ENCODE measurements at regions not wholly inside any gene's neighbourhood (a gene's known extent, or its start where the extent isn't known, plus 50 kb on each side); places are given as distances from the start of the nearest gene placed in this dataset.

DNA sequence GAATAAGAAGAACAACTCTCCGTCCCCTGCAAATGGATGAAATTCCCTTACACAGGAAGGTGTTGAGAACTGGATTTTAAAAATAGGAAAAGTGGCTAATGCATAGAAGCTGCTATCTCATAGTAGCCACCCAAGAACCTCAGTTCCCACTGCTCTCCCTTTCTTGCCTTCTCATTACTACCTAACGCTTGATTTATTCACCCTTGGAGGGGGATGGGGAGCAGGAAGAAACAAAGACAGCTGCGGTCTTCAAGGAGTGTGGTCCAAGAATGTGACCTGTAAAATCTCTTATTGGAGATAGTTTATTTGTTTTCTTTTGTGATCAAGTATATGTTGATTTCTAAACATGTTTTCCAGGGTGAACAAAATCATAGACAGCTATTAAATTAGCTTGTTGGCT lies 274.1 kb upstream of the CTNNB1 start:
- CTCF ChIA-PET, result no interaction called here
- H3K4me1 Mint-ChIP-seq, result peaks cover 9% of the 10 kb centered on the region
- POLR2A ChIA-PET, result no interaction called here

DNA sequence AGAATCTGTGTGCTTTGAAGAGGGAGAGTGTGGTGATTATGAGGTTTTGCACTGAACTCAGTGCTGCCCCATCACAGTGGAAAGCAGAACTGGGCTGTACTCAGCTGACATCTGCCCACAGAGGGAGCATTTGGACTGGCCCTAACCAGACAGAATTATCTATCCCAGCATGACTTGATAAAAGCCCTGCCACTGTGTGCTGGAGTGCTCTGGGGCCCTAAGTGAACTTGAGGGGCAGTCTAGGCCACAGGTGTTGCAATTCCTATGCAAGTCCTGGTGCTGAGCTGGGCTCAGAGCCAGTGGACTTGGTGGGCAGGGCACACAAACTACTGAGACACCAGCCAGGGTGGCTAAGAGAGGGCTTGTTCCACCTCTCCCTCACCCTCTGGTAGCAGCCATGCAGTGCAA lies 269.2 kb upstream of the CTNNB1 start:
- Mint-ChIP-seq H3K27ac (no peak overlapping the region), H3K9me3 (peaks cover 11% of the 10 kb centered on the region), H3K27me3 (peaks cover 11% of the 10 kb centered on the region), H3K4me1 (peaks cover 3% of the 10 kb centered on the region), H3K4me3 (no peak overlapping the region), H3K36me3 (ENCODE audit: low read depth) (no peaks in the 10 kb centered on the region)
- intact Hi-C loops (cut with micrococcal nuclease), result no loop called here
- DNase-seq (no peak), ATAC-seq (ENCODE audit: low read depth) (peak; percentile 28)
- TF ChIP-seq, protein P1, sequence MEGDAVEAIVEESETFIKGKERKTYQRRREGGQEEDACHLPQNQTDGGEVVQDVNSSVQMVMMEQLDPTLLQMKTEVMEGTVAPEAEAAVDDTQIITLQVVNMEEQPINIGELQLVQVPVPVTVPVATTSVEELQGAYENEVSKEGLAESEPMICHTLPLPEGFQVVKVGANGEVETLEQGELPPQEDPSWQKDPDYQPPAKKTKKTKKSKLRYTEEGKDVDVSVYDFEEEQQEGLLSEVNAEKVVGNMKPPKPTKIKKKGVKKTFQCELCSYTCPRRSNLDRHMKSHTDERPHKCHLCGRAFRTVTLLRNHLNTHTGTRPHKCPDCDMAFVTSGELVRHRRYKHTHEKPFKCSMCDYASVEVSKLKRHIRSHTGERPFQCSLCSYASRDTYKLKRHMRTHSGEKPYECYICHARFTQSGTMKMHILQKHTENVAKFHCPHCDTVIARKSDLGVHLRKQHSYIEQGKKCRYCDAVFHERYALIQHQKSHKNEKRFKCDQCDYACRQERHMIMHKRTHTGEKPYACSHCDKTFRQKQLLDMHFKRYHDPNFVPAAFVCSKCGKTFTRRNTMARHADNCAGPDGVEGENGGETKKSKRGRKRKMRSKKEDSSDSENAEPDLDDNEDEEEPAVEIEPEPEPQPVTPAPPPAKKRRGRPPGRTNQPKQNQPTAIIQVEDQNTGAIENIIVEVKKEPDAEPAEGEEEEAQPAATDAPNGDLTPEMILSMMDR (IDR thresholded peaks at IDR 0.05), result no peak
- ChIA-PET CTCF (no interaction called here), POLR2A (no interaction called here)

More for the DNA sequence above, 274.1 kb upstream of the CTNNB1 start:
- H3K4me3 Mint-ChIP-seq, result no peak overlapping the region
- no peaks in the 10 kb centered on the region for H3K9me3 Mint-ChIP-seq
- ATAC-seq (ENCODE audit: low read depth) (no peak), DNase-seq (no peak)
- TF ChIP-seq, protein P1 (IDR thresholded peaks at IDR 0.05), result no peak
- intact Hi-C loops (cut with micrococcal nuclease), result no loop called here
- no peaks in the 10 kb centered on the region for H3K36me3 Mint-ChIP-seq (ENCODE audit: low read depth)
- H3K27ac Mint-ChIP-seq, result no peak overlapping the region
- peaks cover 10% of the 10 kb centered on the region for H3K27me3 Mint-ChIP-seq

DNA sequence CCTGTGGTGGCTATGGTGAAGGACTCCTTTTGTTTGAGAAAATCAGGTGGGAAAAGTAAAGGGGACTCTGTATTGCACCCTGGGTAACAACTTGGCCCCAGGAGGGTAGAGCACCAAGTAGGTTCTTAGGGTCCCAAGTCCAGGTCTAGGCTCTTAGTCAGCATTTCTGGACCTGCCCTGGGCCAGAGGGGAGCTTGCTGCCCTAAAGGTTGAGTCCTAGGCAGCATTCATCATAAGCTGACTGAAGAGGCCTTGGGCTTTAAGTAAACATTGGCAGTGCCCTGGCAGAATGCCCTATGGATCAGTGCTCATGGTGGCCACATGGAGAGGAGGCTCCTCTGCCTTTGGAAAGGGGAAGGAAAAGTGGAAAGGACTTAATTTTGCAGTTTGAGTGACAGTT lies 268.5 kb upstream of the CTNNB1 start:
- intact Hi-C loops (cut with micrococcal nuclease), result no loop called here
- H3K36me3 Mint-ChIP-seq (ENCODE audit: low read depth), result no peaks in the 10 kb centered on the region
- H3K27me3 Mint-ChIP-seq, result peaks cover 11% of the 10 kb centered on the region
- DNase-seq (no peak), ATAC-seq (ENCODE audit: low read depth) (no peak)
- POLR2A ChIA-PET, result no interaction called here
- no peak overlapping the region for H3K27ac Mint-ChIP-seq
- CTCF ChIA-PET, result no interaction called here
- TF ChIP-seq, protein P1 (IDR thresholded peaks at IDR 0.05), result no peak
- H3K4me1 Mint-ChIP-seq, result peaks cover 3% of the 10 kb centered on the region
- H3K9me3 Mint-ChIP-seq, result peaks cover 11% of the 10 kb centered on the region
- H3K4me3 Mint-ChIP-seq, result no peak overlapping the region

DNA sequence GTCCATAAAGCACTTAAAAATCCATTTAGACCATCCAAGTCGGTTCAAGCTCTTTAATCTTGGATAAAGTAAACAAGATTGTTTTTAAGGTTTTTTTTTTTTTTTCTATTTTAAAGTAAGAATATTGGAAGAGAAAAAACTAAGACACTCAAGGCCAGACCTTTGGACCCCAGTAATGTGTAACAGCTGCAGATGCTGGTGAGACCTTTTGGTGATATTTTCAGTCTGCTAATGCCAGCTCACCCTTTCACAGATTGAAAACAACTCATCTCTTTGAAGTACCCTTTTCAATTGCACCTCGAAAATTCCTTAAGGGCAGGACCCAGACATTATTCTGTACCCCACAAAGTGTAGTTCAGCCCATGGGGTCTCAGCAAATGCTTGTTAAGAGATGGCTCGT lies 260.7 kb upstream of the CTNNB1 start:
- ChIA-PET POLR2A (no interaction called here), CTCF (no interaction called here)
- no peaks in the 10 kb centered on the region for H3K36me3 Mint-ChIP-seq (ENCODE audit: low read depth)
- intact Hi-C loops (cut with micrococcal nuclease), result no loop called here
- no peak overlapping the region for H3K4me3 Mint-ChIP-seq
- TF ChIP-seq, protein P1 (IDR thresholded peaks at IDR 0.05), result no peak
- H3K9me3 Mint-ChIP-seq, result no peaks in the 10 kb centered on the region
- H3K27ac Mint-ChIP-seq, result no peak overlapping the region
- DNase-seq, result no peak
- no peak for ATAC-seq (ENCODE audit: low read depth)
- no peaks in the 10 kb centered on the region for H3K4me1 Mint-ChIP-seq
- no peaks in the 10 kb centered on the region for H3K27me3 Mint-ChIP-seq

DNA sequence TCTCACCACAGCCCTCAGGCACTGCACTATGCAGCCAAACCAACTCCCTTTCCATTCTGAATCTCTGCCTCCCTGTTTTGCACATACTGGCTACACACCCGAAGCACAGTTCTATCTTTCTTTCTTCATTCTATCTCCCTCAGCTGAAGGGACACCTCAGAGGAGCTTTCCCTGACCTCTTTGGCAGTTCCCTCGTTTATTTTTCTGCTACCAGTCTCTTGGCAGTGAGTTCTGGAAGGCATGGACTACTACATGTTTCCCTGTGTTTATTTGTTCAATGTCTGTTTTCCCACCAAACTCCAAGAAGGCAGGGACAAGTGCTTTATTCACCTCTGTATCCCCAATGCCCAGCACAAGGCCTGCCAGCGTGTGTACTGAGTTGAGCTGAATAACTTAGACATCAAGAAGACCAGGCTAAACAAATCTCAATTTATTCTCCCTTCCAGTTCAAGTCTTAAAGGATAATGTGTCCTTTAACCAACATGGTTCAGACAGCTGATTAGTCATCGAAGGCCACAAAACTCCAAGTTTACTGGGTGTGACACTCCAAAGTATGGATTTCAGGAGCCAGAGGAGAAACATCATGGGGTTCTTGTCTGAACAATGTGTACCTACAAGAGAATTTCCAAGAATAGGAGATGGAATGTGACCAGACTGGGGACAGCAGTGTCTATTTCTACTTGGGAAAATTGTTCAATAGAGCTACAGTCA lies 260.1 kb upstream of the CTNNB1 start:
- ATAC-seq (ENCODE audit: low read depth), result no peak
- no peaks in the 10 kb centered on the region for H3K4me1 Mint-ChIP-seq
- no peaks in the 10 kb centered on the region for H3K36me3 Mint-ChIP-seq (ENCODE audit: low read depth)
- no peak overlapping the region for H3K27ac Mint-ChIP-seq
- intact Hi-C loops (cut with micrococcal nuclease), result no loop called here
- ChIA-PET POLR2A (no interaction called here), CTCF (no interaction called here)
- no peak overlapping the region for H3K4me3 Mint-ChIP-seq
- no peak for DNase-seq
- H3K9me3 Mint-ChIP-seq, result no peaks in the 10 kb centered on the region
- H3K27me3 Mint-ChIP-seq, result no peaks in the 10 kb centered on the region
- TF ChIP-seq, protein P1 (IDR thresholded peaks at IDR 0.05), result no peak
